H1 (cell line): ENCODE measurements at regions not wholly inside any gene's neighbourhood (a gene's known extent, or its start where the extent isn't known, plus 50 kb on each side); places are given as distances from the start of the nearest gene placed in this dataset.

Experiments
- BCL11A ChIP-seq, 2 experiments: IDR thresholded peaks; one replicate each; pipeline ENCODE4 v1.6.1; 2011; ENCODE audit warnings: low read depth in 2 of 2, low read length in 2 of 2, mild to moderate bottlenecking in 2 of 2
- MAFK ChIP-seq: IDR thresholded peaks from 2 replicates; pipeline ENCODE4 v1.6.1; 2012; ENCODE audit warnings: low read depth, mild to moderate bottlenecking, improper control_type of control experiment, low read length
- TF ChIP-seq, protein P1 (sequence below): IDR thresholded peaks from 2 replicates; pipeline ENCODE4 v1.6.1; 2012; ENCODE audit warnings: inconsistent platforms

GRCh38 chr2:176991411-176991810, 221.2 kb upstream of the HNRNPA3 start (continued):
- TF ChIP-seq, protein P1, sequence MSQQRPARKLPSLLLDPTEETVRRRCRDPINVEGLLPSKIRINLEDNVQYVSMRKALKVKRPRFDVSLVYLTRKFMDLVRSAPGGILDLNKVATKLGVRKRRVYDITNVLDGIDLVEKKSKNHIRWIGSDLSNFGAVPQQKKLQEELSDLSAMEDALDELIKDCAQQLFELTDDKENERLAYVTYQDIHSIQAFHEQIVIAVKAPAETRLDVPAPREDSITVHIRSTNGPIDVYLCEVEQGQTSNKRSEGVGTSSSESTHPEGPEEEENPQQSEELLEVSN: no peak
- no peak for TF ChIP-seq BCL11A (IDR thresholded peaks at IDR 0.05; ENCODE audit: low read depth in 2 of 2, low read length in 2 of 2)
- TF ChIP-seq MAFK: no peak
